CD14-positive monocyte (primary cell): ENCODE measurements at regions not wholly inside any gene's neighbourhood (a gene's known extent, or its start where the extent isn't known, plus 50 kb on each side); places are given as distances from the start of the nearest gene placed in this dataset.

Source experiments
- DNase-seq, 3 donors: peaks; one replicate each; pipeline ENCODE4 v3.0.0-alpha.2; 2011 to 2022
- H2AFZ ChIP-seq: 2 replicates; pipeline ENCODE4 v1.6.0; 2012; ENCODE audit warnings: mild to moderate bottlenecking, low read depth, low read length, inconsistent platforms; ENCODE audit not compliant: insufficient read depth, poor library complexity, severe bottlenecking
- H3K27ac ChIP-seq, 2 donors: 1 replicate in 1 of 2; 2 replicates in 1 of 2; pipeline ENCODE4 v1.5.1; 2012 to 2013; ENCODE audit warnings: low read length in 2 of 2, control low read depth in 1 of 2, inconsistent platforms in 1 of 2, low read depth in 1 of 2, mild to moderate bottlenecking in 1 of 2
- H3K27me3 ChIP-seq, 2 donors: one replicate each; pipeline versions ENCODE4 v1.6.0 to v1.6.1; 2011 to 2013; ENCODE audit warnings: low read length in 2 of 2; ENCODE audit not compliant: control insufficient read depth in 2 of 2, insufficient read depth in 2 of 2
- H3K36me3 ChIP-seq, 2 donors: replicated peaks in 1 of 2; 1 replicate in 1 of 2; 2 replicates in 1 of 2; pipeline versions ENCODE4 v1.5.1 to v1.6.1; 2012 to 2013; ENCODE audit warnings: low read length in 2 of 2, control low read depth in 1 of 2, inconsistent platforms in 1 of 2, mild to moderate bottlenecking in 1 of 2; ENCODE audit not compliant: insufficient read depth in 2 of 2, control insufficient read depth in 1 of 2
- H3K4me1 ChIP-seq, 2 donors: 1 replicate in 1 of 2; 2 replicates in 1 of 2; pipeline versions ENCODE4 v1.5.1 to v1.6.1; 2012 to 2013; ENCODE audit warnings: low read length in 2 of 2, control low read depth in 1 of 2, inconsistent platforms in 1 of 2, mild to moderate bottlenecking in 1 of 2, moderate library complexity in 1 of 2; ENCODE audit not compliant: insufficient read depth in 2 of 2, control insufficient read depth in 1 of 2
- H3K4me2 ChIP-seq: replicated peaks from 2 replicates; pipeline ENCODE3; 2012; ENCODE audit warnings: low read length, moderate library complexity, mild to moderate bottlenecking; ENCODE audit not compliant: poor library complexity, severe bottlenecking; ENCODE audit errors: extremely low read depth
- H3K4me3 ChIP-seq, 3 experiments: fragments of 200-600 bp in 1 of 3; sonication (generic) in 1 of 3; replicated peaks in 1 of 3; 1 replicate in 2 of 3; 2 replicates in 1 of 3; pipeline ENCODE4 v1.5.1; 2011 to 2013; ENCODE audit warnings: low read length in 3 of 3, mild to moderate bottlenecking in 3 of 3, control low read depth in 2 of 3, low read depth in 2 of 3, inconsistent platforms in 1 of 3, moderate library complexity in 1 of 3
- H3K79me2 ChIP-seq: 2 replicates; pipeline ENCODE4 v1.6.0; 2012; ENCODE audit warnings: mild to moderate bottlenecking, control low read depth, inconsistent platforms, low read length, moderate library complexity; ENCODE audit not compliant: insufficient read depth
- H3K9ac ChIP-seq: 2 replicates; pipeline ENCODE4 v1.6.0; 2017; ENCODE audit warnings: low read length, mild to moderate bottlenecking; ENCODE audit not compliant: insufficient read depth, poor library complexity, severe bottlenecking
- H3K9me3 ChIP-seq, 2 donors: replicated peaks in 1 of 2; 1 replicate in 1 of 2; 2 replicates in 1 of 2; pipeline versions ENCODE4 v1.5.1 to v1.6.1; 2012 to 2013; ENCODE audit warnings: low read length in 2 of 2, control low read depth in 1 of 2; ENCODE audit not compliant: control insufficient read depth in 1 of 2, insufficient read depth in 1 of 2
- H4K20me1 ChIP-seq: 2 replicates; pipeline ENCODE4 v1.6.0; 2012; ENCODE audit warnings: mild to moderate bottlenecking, low read length, control low read depth, moderate library complexity; ENCODE audit not compliant: insufficient read depth
- H3K27ac Mint-ChIP-seq, 7 donors: one replicate each; pipeline ENCODE4 v1.8.0; 2020; ENCODE audit warnings: mild to moderate bottlenecking in 7 of 7, mixed read lengths in 7 of 7, moderate library complexity in 6 of 7, inconsistent platforms in 2 of 7
- H3K27me3 Mint-ChIP-seq, 3 donors: one replicate each; pipeline ENCODE4 v1.8.0; 2021 to 2022; ENCODE audit warnings: low read depth in 3 of 3, mild to moderate bottlenecking in 3 of 3, mixed read lengths in 3 of 3, moderate library complexity in 3 of 3, inconsistent platforms in 1 of 3
- H3K36me3 Mint-ChIP-seq, 2 donors: one replicate each; pipeline ENCODE4 v1.8.0; 2020; ENCODE audit warnings: mixed read lengths in 2 of 2, inconsistent platforms in 1 of 2, mild to moderate bottlenecking in 1 of 2
- H3K4me1 Mint-ChIP-seq: one replicate; pipeline ENCODE4 v1.8.0; 2020; ENCODE audit warnings: mild to moderate bottlenecking, mixed read lengths
- H3K4me3 Mint-ChIP-seq, 2 donors: one replicate each; pipeline ENCODE4 v1.8.0; 2020; ENCODE audit warnings: mild to moderate bottlenecking in 2 of 2, mixed read lengths in 2 of 2, moderate library complexity in 1 of 2
- H3K9me3 Mint-ChIP-seq, 7 donors: one replicate each; pipeline ENCODE4 v1.8.0; 2020 to 2022; ENCODE audit warnings: mixed read lengths in 7 of 7, mild to moderate bottlenecking in 6 of 7, moderate library complexity in 6 of 7, inconsistent platforms in 2 of 7
- WGBS: methylation state at CpG from one replicate; pipeline ENCODE4 v1.1.5; 2013; ENCODE audit warnings: missing lambda C conversion rate; ENCODE audit not compliant: insufficient coverage; 5-methylcytosine and 5-hydroxymethylcytosine counted together
- intact Hi-C, 2 donors: fragments of 100-400 bp; cut with micrococcal nuclease; formaldehyde crosslinking; loops; one replicate each; pipeline versions ENCODE4 v1.15.0 to v1.15.1; 2023
- TF ChIP-seq, protein P1 (sequence below): fragments of 200-600 bp; IDR thresholded peaks from one replicate; pipeline ENCODE4 v1.8.0; 2022; ENCODE audit warnings: antibody characterized with exemption, mild to moderate bottlenecking

DNA sequence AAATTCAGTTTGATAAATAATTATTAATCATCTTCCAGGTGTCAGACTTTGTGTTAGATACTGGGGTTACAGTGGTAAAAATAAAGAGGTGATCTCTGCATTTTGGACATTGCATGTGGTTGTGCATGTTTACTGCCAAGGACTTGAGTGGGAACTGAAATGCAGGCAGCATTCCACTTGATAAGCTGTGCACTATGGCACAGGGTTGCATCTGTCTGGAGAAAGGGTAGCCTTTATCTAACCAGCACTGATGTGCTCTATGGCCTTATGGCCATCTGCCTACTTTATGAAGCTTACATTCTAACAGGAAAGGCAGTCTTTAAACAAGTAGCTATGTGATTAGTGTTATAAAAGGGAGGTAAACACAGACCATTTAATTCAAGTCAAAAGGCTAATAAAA is 53.0 kb upstream of the MLIP start:
- no peaks in the 10 kb centered on the region for H3K27me3 ChIP-seq
- H3K36me3 ChIP-seq = no peaks in the 10 kb centered on the region
- no peak overlapping the region for H3K4me2 ChIP-seq
- intact Hi-C loops = no loop called here
- H4K20me1 ChIP-seq = no peaks in the 10 kb centered on the region
- TF ChIP-seq, protein P1, sequence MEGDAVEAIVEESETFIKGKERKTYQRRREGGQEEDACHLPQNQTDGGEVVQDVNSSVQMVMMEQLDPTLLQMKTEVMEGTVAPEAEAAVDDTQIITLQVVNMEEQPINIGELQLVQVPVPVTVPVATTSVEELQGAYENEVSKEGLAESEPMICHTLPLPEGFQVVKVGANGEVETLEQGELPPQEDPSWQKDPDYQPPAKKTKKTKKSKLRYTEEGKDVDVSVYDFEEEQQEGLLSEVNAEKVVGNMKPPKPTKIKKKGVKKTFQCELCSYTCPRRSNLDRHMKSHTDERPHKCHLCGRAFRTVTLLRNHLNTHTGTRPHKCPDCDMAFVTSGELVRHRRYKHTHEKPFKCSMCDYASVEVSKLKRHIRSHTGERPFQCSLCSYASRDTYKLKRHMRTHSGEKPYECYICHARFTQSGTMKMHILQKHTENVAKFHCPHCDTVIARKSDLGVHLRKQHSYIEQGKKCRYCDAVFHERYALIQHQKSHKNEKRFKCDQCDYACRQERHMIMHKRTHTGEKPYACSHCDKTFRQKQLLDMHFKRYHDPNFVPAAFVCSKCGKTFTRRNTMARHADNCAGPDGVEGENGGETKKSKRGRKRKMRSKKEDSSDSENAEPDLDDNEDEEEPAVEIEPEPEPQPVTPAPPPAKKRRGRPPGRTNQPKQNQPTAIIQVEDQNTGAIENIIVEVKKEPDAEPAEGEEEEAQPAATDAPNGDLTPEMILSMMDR = no peak
- no peaks in the 10 kb centered on the region for H3K4me1 Mint-ChIP-seq
- no peak overlapping the region for H3K27ac ChIP-seq
- H3K9me3 ChIP-seq = no peaks in the 10 kb centered on the region
- H2AFZ ChIP-seq = no peak overlapping the region
- DNase-seq = no peak
- no peaks in the 10 kb centered on the region for H3K36me3 Mint-ChIP-seq
- no peaks in the 10 kb centered on the region for H3K4me1 ChIP-seq
- H3K79me2 ChIP-seq = no peaks in the 10 kb centered on the region
- H3K27me3 Mint-ChIP-seq = no peaks in the 10 kb centered on the region
- peaks cover 0 to 2% (median 0%) of the 10 kb centered on the region in 7 donors for H3K9me3 Mint-ChIP-seq
- H3K27ac Mint-ChIP-seq = no peak overlapping the region
- H3K4me3 ChIP-seq = no peak overlapping the region
- no peak overlapping the region for H3K4me3 Mint-ChIP-seq
- H3K9ac ChIP-seq = no peak overlapping the region

GRCh38 chr6:54059683-54060082 is 51.6 kb upstream of the MLIP start:
- Mint-ChIP-seq H3K27me3 (no peaks in the 10 kb centered on the region), H3K27ac (no peak overlapping the region), H3K4me3 (no peak overlapping the region), H3K36me3 (no peaks in the 10 kb centered on the region), H3K4me1 (no peaks in the 10 kb centered on the region), H3K9me3 (peaks cover 0 to 2% (median 0%) of the 10 kb centered on the region in 7 donors)
- no peaks in the 10 kb centered on the region for H4K20me1 ChIP-seq
- intact Hi-C loops = no loop called here
- H3K9ac ChIP-seq = no peak overlapping the region
- H3K4me2 ChIP-seq = no peak overlapping the region
- H3K79me2 ChIP-seq = no peaks in the 10 kb centered on the region
- H3K27ac ChIP-seq = no peak overlapping the region
- TF ChIP-seq, protein P1 = no peak
- no peaks in the 10 kb centered on the region for H3K27me3 ChIP-seq
- H3K9me3 ChIP-seq = no peaks in the 10 kb centered on the region
- H2AFZ ChIP-seq = no peak overlapping the region
- no peak for DNase-seq
- no peaks in the 10 kb centered on the region for H3K36me3 ChIP-seq
- no peak overlapping the region for H3K4me3 ChIP-seq
- WGBS = no CpG with 5 or more reads among the region's 2 CpGs
- no peaks in the 10 kb centered on the region for H3K4me1 ChIP-seq
